ENCODE measurements at regions not wholly inside any gene's neighbourhood (a gene's known extent, or its start where the extent isn't known, plus 50 kb on each side); places are given as distances from the start of the nearest gene placed in this dataset.

DNA sequence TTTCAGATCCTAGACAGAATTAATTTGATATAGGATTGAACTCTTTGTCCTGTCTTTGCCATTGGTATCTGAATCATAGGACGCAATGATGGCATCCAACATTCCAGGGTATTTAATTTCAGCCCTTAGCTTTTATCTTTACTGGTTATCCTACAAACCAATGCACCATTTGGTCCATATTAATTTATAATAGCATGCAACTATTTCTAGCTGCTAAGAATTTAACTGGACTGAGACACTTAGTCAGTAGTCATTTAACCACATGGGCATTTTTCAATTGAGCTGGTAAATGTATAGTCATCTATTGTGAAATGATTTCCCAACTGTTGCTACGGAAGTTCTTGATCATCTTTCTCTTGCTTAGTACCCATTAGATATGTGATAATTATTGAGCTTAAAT, 141.1 kb downstream of the CD164 start:
- TF ChIP-seq, protein P1, sequence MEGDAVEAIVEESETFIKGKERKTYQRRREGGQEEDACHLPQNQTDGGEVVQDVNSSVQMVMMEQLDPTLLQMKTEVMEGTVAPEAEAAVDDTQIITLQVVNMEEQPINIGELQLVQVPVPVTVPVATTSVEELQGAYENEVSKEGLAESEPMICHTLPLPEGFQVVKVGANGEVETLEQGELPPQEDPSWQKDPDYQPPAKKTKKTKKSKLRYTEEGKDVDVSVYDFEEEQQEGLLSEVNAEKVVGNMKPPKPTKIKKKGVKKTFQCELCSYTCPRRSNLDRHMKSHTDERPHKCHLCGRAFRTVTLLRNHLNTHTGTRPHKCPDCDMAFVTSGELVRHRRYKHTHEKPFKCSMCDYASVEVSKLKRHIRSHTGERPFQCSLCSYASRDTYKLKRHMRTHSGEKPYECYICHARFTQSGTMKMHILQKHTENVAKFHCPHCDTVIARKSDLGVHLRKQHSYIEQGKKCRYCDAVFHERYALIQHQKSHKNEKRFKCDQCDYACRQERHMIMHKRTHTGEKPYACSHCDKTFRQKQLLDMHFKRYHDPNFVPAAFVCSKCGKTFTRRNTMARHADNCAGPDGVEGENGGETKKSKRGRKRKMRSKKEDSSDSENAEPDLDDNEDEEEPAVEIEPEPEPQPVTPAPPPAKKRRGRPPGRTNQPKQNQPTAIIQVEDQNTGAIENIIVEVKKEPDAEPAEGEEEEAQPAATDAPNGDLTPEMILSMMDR (IDR thresholded peaks at IDR 0.05): no peak
- no peak for TF ChIP-seq POLR2A (IDR thresholded peaks at IDR 0.05)
- no peak overlapping the region for H3K4me3 ChIP-seq (ENCODE audit: low read depth, poor library complexity, severe bottlenecking)
- 82 to 90% methylated on average over 2 of the region's 2 CpGs for WGBS, 2 donors
- intact Hi-C loops (cut with DNase I; ENCODE audit: low total_unique reads): no loop called here
- no peak for DNase-seq (ENCODE audit: low spot score in 2 of 2)

DNA sequence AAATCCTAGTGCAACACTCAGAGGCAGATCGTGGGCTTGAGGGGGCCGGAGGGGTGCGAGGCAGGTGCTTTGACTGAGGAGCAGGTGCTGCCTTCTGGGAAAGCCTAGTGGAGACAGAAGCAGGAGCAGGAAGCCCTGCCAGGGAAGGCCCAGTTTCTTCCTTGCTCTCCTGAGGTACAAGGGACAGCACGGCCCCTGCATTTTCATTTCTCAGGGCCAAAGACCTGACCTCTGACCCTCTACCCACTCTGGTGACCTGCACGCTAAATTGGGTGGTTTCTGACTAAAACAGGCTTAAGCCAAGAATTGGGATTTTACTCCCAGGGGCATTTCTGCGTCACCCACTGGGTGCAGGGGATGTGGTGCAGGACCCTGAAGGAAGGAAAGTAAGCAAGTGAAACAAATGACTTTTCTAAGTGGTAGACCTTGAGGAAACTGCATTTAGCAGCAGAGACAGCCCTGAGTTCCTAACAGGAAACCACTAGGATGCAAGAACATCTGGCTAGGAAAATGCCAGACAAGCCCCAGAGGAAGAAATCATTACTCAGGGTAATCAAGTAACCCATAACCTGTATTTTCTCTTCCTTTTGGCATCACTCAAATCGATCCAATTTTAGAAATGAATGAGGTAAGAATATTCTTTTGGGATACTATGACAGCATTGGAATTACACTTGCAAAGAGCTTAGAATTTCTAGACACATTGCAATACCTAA, 141.7 kb downstream of the CD164 start:
- TF ChIP-seq, protein P1 (IDR thresholded peaks at IDR 0.05): no peak
- TF ChIP-seq POLR2A (IDR thresholded peaks at IDR 0.05): no peak
- 64 to 66% methylated on average over 7 of the region's 7 CpGs for WGBS, 2 donors
- DNase-seq (ENCODE audit: low spot score in 2 of 2): no peak
- H3K4me3 ChIP-seq (ENCODE audit: low read depth, poor library complexity, severe bottlenecking): no peak overlapping the region
- intact Hi-C loops (cut with DNase I; ENCODE audit: low total_unique reads): no loop called here

DNA sequence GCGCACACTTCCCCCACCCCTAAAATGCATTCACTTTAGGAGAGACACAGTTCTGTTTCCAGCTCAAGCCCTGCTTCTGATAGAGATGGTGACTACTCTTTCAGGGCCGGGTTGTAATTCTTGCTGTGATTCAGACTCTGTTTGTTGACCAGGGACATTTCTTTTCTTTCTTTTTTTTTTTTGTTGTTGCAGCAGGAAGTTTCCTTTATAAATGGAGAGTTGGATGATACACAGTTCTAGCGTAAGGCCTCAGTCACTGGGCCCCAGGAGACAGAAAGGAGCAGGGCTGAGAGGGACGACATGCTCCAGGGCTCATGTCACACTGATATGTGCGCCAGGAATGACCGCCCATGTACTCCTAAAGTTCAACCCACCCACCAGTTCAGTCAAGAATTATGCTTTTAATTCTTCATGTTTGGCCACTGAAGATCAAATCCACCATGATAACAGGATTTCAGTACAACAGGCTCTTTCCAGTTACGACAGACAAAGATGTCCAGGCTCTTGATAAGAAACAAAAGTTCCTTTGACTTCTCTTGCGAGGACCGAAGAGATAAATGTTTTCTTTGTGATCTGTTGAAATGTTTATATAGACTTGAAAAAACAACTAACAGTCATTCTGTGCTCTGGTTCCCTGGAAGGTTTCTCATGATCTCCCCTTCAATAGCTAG, 142.5 kb downstream of the CD164 start:
- no peak overlapping the region for H3K4me3 ChIP-seq (ENCODE audit: low read depth, poor library complexity, severe bottlenecking)
- WGBS, 2 donors: 81 to 82% methylated on average over 9 of the region's 9 CpGs
- no peak for DNase-seq (ENCODE audit: low spot score in 2 of 2)
- intact Hi-C loops (cut with DNase I; ENCODE audit: low total_unique reads): no loop called here
- no peak for TF ChIP-seq POLR2A (IDR thresholded peaks at IDR 0.05)
- TF ChIP-seq, protein P1 (IDR thresholded peaks at IDR 0.05): no peak

DNA sequence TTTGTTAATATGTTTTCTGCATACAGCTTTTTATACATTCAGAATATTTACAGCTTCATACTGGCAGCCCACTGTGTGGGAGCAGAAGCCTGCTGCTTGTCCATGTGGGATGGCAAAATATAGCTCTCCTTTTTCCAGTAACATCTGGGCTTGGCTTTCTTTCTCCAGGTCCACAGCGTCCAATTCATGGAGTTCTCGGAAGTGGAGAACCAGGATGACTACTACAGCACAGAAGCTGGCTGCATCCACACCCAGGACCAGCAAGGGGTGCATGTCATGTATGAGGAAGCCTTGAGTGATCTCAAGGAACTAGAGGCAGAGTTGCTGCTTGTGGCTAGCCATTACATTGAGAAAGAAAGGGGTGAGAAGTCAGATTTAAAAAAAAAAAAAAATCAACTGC, 143.1 kb downstream of the CD164 start:
- intact Hi-C loops (cut with DNase I; ENCODE audit: low total_unique reads): no loop called here
- H3K4me3 ChIP-seq (ENCODE audit: low read depth, poor library complexity, severe bottlenecking): no peak overlapping the region
- DNase-seq (ENCODE audit: low spot score in 2 of 2): no peak
- TF ChIP-seq, protein P1 (IDR thresholded peaks at IDR 0.05): no peak
- no peak for TF ChIP-seq POLR2A (IDR thresholded peaks at IDR 0.05)
- 60 to 77% methylated on average over 2 of the region's 2 CpGs for WGBS, 2 donors

DNA sequence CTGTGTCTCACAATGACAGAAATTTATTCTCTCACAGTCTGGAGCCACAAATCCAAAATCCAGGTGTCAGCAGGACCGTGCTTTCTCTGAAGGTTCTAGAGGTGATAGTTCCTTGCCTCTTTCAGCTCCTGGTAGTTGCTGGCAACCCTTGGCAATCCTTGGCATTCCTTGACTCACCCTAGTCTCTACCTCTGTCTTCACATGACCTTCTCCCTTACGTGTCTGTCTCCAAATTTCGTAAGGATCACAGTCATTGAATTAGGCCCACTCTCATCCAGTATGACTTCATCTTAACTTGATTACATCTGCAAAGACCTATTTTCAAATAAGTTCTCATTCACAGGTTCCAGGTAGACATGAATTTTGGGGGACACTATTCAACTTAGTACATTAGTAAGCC, 143.1 kb downstream of the CEP57L1 start:
- 83 to 94% methylated on average over 3 of the region's 3 CpGs for WGBS, 2 donors
- intact Hi-C loops (cut with DNase I; ENCODE audit: low total_unique reads): no loop called here
- H3K4me3 ChIP-seq (ENCODE audit: low read depth, poor library complexity, severe bottlenecking): no peak overlapping the region
- DNase-seq (ENCODE audit: low spot score in 2 of 2): no peak
- TF ChIP-seq, protein P1 (IDR thresholded peaks at IDR 0.05): no peak
- no peak for TF ChIP-seq POLR2A (IDR thresholded peaks at IDR 0.05)

Data from lower leg skin (tissue), 4 donors.